OCI-LY7 (cell line): ENCODE measurements at regions not wholly inside any gene's neighbourhood (a gene's known extent, or its start where the extent isn't known, plus 50 kb on each side); places are given as distances from the start of the nearest gene placed in this dataset.

Experiments used
- EZH2phosphoT487 ChIP-seq: fragments of 200-600 bp; sonication (generic); IDR thresholded peaks from 2 replicates; pipeline ENCODE4 v1.6.1; 2018; ENCODE audit warnings: low read depth, borderline replicate concordance, mild to moderate bottlenecking, mixed run types, antibody characterized with exemption, low read length, moderate library complexity, mixed read lengths
- TF ChIP-seq, protein P1 (sequence below): fragments of 200-600 bp; sonication (generic); conservative IDR thresholded peaks from 2 replicates; pipeline ENCODE4 v1.5.1; 2014; ENCODE audit warnings: mild to moderate bottlenecking, antibody characterized with exemption, low read length, moderate library complexity, mixed read lengths

DNA sequence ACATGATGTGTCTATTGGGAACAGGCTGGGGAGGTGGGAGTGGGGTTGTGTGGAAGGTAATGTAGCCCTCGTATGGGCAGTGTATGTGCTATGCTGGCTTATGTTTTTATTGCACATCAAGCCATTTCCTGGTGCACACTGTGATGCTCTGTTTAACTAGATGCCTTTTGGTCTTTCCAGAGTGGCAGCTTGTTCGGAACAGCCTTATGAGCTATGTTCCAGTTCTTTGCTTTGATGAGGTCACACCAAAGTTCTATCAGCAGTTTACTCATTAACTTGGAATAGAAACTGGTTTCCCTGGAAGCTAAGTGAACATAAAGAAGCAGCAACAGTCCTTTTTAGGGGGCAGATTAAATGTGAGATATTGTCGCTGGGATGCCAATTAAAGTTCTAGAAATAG is 133.9 kb downstream of the DIPK2A start:
- TF ChIP-seq, protein P1, sequence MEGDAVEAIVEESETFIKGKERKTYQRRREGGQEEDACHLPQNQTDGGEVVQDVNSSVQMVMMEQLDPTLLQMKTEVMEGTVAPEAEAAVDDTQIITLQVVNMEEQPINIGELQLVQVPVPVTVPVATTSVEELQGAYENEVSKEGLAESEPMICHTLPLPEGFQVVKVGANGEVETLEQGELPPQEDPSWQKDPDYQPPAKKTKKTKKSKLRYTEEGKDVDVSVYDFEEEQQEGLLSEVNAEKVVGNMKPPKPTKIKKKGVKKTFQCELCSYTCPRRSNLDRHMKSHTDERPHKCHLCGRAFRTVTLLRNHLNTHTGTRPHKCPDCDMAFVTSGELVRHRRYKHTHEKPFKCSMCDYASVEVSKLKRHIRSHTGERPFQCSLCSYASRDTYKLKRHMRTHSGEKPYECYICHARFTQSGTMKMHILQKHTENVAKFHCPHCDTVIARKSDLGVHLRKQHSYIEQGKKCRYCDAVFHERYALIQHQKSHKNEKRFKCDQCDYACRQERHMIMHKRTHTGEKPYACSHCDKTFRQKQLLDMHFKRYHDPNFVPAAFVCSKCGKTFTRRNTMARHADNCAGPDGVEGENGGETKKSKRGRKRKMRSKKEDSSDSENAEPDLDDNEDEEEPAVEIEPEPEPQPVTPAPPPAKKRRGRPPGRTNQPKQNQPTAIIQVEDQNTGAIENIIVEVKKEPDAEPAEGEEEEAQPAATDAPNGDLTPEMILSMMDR, result no peak
- TF ChIP-seq EZH2phosphoT487, result no peak
